Vagina (tissue), 2 donors: ENCODE measurements at regions not wholly inside any gene's neighbourhood (a gene's known extent, or its start where the extent isn't known, plus 50 kb on each side); places are given as distances from the start of the nearest gene placed in this dataset.

ENCODE experiments used
- DNase-seq, 2 donors: peaks; one replicate each; pipeline ENCODE4 v3.0.0-alpha.2; 2017; ENCODE audit errors: extremely low spot score in 2 of 2
- H3K27ac ChIP-seq: fragments of 200-600 bp; sonication (generic); one replicate; pipeline ENCODE4 v1.5.1; 2019
- H3K27me3 ChIP-seq: fragments of 200-600 bp; sonication (generic); one replicate; pipeline ENCODE4 v1.5.1; 2019
- H3K36me3 ChIP-seq, 2 donors: fragments of 200-600 bp; sonication (generic); one replicate each; pipeline ENCODE4 v1.5.1; 2017 to 2019
- H3K4me1 ChIP-seq: fragments of 200-600 bp; sonication (generic); one replicate; pipeline ENCODE4 v1.5.1; 2019
- H3K4me3 ChIP-seq, 2 donors: fragments of 200-600 bp; sonication (generic); 1 replicate in 1 of 2; 2 replicates in 1 of 2; pipeline ENCODE4 v1.5.1; 2016 to 2019
- H3K9me3 ChIP-seq: fragments of 200-600 bp; sonication (generic); one replicate; pipeline ENCODE4 v1.5.1; 2019
- POLR2A ChIP-seq, 2 donors: fragments of 450-650 bp; IDR thresholded peaks; one replicate each; pipeline ENCODE4 v1.6.1; 2017; ENCODE audit warnings: antibody characterized with exemption in 2 of 2, mild to moderate bottlenecking in 2 of 2, moderate library complexity in 2 of 2
- POLR2AphosphoS5 ChIP-seq, 2 donors: sonication (generic); formaldehyde crosslinking; IDR thresholded peaks; one replicate each; pipeline ENCODE4 v1.9.0; 2017; ENCODE audit warnings: antibody characterized with exemption in 2 of 2, mild to moderate bottlenecking in 2 of 2, low read depth in 1 of 2; ENCODE audit not compliant: insufficient read depth in 1 of 2
- intact Hi-C: fragments of 100-400 bp; cut with DNase I; formaldehyde crosslinking; loops from one replicate; pipeline ENCODE4 v1.15.1; 2023
- TF ChIP-seq, protein P1 (sequence below), 3 experiments: fragments of 450-650 bp in 2 of 3; fragments of 200-600 bp in 1 of 3; sonication (generic) in 1 of 3; IDR thresholded peaks; one replicate each; pipeline ENCODE4 v1.5.1; 2017 to 2019; ENCODE audit warnings: antibody characterized with exemption in 3 of 3, mild to moderate bottlenecking in 2 of 3, moderate library complexity in 2 of 3

DNA sequence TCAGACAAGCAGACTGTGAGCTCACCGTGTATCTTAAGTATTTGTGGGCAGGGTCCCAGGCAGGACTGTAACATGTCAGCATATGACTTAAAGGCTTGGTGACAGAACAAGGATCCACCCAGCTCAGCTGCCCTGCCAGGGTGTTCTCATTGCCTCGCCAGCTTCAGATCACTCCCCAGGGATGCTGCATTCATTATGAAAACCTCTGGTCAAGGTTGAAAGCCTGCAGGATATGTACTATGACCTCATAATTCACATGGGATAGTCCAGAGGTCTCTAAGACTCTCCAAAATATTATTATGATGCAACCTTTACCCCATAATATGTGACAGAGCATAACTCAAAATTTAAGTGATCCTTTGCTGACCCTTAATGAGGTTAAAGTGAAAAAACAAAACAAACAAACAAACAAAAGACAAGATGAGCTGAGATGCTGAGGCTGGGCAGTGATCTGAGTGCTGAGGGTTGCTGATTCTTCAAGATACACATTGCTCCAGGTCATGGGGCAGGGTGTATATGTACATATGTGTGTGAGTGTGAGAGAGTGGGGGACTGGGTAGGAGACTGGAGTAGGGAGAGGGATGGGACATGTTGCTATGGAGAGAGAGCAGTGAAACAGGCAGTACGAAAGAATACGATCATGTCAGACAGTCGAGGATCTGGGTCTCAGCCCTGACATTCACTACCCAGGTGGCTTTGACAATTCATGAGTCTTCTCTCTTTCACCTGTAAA is 98.8 kb upstream of the DUSP10 start:
- no peak overlapping the region for H3K4me3 ChIP-seq
- intact Hi-C loops, result loop anchor here (5.0 kb wide), 1 partner anchor 117 kb away; no protein-coding TSS in a partner anchor
- H3K36me3 ChIP-seq, result no peaks in the 10 kb centered on the region
- no peaks in the 10 kb centered on the region for H3K27me3 ChIP-seq
- TF ChIP-seq POLR2A (IDR thresholded peaks at IDR 0.05), result no peak
- no peak for TF ChIP-seq POLR2AphosphoS5 (IDR thresholded peaks at IDR 0.05; ENCODE audit: insufficient read depth in 1 of 2, low read depth in 1 of 2)
- TF ChIP-seq, protein P1, sequence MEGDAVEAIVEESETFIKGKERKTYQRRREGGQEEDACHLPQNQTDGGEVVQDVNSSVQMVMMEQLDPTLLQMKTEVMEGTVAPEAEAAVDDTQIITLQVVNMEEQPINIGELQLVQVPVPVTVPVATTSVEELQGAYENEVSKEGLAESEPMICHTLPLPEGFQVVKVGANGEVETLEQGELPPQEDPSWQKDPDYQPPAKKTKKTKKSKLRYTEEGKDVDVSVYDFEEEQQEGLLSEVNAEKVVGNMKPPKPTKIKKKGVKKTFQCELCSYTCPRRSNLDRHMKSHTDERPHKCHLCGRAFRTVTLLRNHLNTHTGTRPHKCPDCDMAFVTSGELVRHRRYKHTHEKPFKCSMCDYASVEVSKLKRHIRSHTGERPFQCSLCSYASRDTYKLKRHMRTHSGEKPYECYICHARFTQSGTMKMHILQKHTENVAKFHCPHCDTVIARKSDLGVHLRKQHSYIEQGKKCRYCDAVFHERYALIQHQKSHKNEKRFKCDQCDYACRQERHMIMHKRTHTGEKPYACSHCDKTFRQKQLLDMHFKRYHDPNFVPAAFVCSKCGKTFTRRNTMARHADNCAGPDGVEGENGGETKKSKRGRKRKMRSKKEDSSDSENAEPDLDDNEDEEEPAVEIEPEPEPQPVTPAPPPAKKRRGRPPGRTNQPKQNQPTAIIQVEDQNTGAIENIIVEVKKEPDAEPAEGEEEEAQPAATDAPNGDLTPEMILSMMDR (IDR thresholded peaks at IDR 0.05), result no peak
- H3K9me3 ChIP-seq, result no peaks in the 10 kb centered on the region
- DNase-seq, result no peak
- no peak overlapping the region for H3K27ac ChIP-seq
- H3K4me1 ChIP-seq, result peaks cover 28% of the 10 kb centered on the region

DNA sequence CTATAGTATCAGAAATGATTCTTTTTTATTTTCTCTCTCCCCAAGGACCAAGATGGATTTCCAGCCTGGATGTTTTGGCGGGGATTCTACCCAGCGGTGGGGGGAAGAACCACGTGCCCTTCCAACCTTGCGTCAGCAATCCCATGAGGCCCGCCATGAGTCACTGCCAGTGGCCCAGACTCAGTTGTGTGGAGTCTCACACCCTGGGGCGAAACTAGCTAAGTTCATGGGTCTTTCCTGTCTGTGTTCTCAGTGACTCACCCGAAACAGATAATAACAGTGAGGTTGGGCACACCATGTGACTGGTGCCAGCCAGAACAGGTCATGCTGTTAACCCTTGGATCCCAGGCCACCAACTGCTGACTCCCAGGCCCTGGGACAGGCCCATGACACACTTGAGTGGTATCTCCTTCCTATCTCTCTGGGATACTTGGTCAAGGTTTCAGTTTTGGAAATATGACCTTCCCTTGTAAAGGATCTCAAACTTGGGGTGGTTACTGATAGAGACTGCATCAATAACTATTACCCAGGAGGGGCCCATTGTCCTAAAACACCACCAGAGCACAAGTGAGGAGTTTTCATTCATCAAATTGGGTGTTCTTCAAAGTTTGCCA is 98.0 kb upstream of the DUSP10 start:
- intact Hi-C loops, result loop anchor here (5.0 kb wide), 1 partner anchor 117 kb away; no protein-coding TSS in a partner anchor
- no peak for DNase-seq
- Histone ChIP-seq H3K4me3 (no peak overlapping the region), H3K27ac (peak overlapping the region; percentile 1), H3K4me1 (peaks cover 28% of the 10 kb centered on the region), H3K27me3 (no peaks in the 10 kb centered on the region), H3K9me3 (no peaks in the 10 kb centered on the region), H3K36me3 (no peaks in the 10 kb centered on the region)
- TF ChIP-seq, protein P1 (IDR thresholded peaks at IDR 0.05), result no peak
- TF ChIP-seq POLR2AphosphoS5 (IDR thresholded peaks at IDR 0.05; ENCODE audit: insufficient read depth in 1 of 2, low read depth in 1 of 2), result peak; percentile 42 to 60

DNA sequence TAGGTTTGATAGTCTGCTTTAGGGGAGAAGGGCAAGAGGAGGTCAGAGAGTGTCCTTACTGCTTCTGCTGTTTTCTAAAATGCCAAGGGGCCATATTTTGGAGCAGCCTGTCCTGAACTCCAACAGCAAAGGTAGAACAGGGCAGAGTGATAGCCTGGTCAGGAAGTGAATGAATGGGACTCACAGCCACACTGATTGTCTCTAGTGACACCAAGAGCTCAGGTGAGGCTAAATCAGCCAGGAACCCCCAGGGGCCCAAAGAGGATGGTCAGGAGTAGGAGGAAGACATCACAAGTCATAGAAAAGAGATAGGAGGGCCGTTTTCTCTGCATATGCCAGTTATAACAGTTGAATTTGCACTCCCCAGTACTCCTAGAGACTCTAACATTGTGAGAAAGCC is 97.4 kb upstream of the DUSP10 start:
- Histone ChIP-seq H3K36me3 (no peaks in the 10 kb centered on the region), H3K4me3 (no peak overlapping the region), H3K27ac (peak overlapping the region; percentile 0), H3K4me1 (peaks cover 28% of the 10 kb centered on the region), H3K27me3 (no peaks in the 10 kb centered on the region), H3K9me3 (no peaks in the 10 kb centered on the region)
- no peak for DNase-seq
- intact Hi-C loops, result no loop called here
- TF ChIP-seq, protein P1 (IDR thresholded peaks at IDR 0.05), result no peak
- no peak for TF ChIP-seq POLR2AphosphoS5 (IDR thresholded peaks at IDR 0.05; ENCODE audit: insufficient read depth in 1 of 2, low read depth in 1 of 2)
- no peak for TF ChIP-seq POLR2A (IDR thresholded peaks at IDR 0.05)

DNA sequence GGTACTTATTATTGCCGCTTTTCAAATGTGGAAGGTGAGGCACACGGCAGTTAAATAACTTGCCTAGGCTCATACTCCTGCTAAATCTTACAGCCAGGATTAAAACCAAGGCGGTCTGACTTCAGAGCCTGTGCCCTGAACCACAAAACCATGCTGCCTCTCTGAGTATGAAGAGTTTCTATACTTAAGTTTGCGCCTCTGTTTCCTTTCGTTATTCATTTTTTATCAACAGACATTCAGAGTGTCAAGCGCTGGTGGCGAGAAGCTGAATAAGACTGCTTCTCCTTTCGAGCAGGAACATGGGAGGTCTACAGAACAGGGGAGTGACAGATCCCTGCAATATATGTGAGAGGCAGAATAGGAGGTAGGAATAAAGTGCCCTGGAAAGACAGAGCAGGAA is 96.0 kb upstream of the DUSP10 start:
- no peaks in the 10 kb centered on the region for H3K27me3 ChIP-seq
- no peak overlapping the region for H3K27ac ChIP-seq
- H3K9me3 ChIP-seq, result no peaks in the 10 kb centered on the region
- no peaks in the 10 kb centered on the region for H3K36me3 ChIP-seq
- no peak for DNase-seq
- no peak overlapping the region for H3K4me3 ChIP-seq
- intact Hi-C loops, result no loop called here
- no peak for TF ChIP-seq POLR2A (IDR thresholded peaks at IDR 0.05)
- no peak for TF ChIP-seq POLR2AphosphoS5 (IDR thresholded peaks at IDR 0.05; ENCODE audit: insufficient read depth in 1 of 2, low read depth in 1 of 2)
- TF ChIP-seq, protein P1 (IDR thresholded peaks at IDR 0.05), result no peak
- peaks cover 31% of the 10 kb centered on the region for H3K4me1 ChIP-seq
